HG03439 (cell line): ENCODE measurements at regions not wholly inside any gene's neighbourhood (a gene's known extent, or its start where the extent isn't known, plus 50 kb on each side); places are given as distances from the start of the nearest gene placed in this dataset.

ENCODE experiments used
- ATAC-seq: cut with Tn5 transposase; IDR thresholded peaks from one replicate; pipeline ENCODE4 v1.9.1; 2021; ENCODE audit warnings: mild to moderate bottlenecking, moderate library complexity; ENCODE audit not compliant: unreplicated experiment

DNA sequence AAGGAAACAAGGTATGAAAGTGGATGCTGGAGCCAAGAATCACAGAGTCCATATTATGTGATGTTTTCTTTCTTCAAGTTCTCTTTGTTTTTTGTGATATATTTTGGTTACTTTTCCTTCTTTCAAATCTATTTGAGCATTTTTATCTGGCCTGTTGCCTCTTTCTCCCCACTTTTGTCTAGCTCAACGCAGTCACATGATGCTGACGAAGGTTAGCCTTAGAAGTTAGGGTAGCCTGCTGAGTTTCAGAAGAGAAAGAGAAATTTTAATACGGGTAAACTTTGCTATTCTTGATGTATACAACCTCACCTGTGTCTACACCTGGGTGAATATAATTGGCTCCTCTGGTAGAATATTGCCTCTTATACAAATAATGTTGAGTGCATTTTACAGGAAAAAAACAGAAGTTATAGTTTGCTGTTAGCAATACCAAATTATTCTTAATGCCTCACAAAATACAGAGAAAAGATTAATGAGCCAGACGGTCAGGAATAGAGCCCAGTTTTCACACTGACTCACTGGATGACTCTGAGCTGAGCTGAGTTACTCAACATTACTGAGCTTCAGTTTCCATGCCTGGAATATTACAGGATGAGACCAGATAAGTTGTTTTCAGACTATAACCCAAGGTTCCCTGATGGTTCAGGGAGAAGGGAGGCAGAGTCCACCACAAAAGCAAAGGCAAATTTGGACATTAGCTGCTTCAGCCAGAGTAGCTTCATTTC lies 161.6 kb upstream of the BDNF start:
- no peak for ATAC-seq

DNA sequence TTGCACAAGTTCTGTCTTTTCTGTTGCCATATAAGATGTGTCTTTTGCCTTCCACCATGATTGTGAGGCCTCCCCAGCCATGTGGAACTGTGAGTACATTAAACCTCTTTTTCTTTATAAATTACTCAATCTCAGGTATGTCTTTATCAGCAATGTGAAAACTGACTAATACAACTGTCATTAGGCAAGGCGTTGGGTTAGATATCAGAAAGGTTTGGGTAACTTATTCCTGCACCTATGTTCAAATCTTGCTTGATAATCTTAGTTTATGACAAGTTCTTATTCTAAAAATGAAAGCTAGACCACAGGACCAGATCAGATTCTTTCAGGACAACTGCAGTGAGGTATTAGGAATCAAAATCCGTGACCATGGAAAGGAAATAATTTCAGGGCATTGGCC lies 160.6 kb upstream of the BDNF start:
- no peak for ATAC-seq

DNA sequence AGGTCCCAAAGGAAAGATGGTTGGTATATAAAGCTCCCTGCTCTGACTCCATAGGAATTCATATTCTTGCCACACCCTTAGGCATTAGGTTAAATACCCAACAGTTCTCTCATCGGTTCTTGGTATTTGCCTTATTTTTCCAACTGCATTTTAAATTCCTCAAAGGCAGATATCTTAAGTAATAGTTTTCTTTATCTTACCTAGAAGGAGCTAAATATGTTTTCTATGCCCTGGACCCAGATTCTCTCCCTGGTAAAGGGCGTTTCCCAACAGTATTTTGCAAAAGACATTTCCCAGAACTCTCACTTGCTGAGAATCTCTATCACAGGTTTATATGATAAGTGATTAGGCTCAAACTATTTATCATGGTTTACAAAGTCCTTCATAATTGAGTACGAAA lies 158.6 kb upstream of the BDNF start:
- no peak for ATAC-seq

DNA sequence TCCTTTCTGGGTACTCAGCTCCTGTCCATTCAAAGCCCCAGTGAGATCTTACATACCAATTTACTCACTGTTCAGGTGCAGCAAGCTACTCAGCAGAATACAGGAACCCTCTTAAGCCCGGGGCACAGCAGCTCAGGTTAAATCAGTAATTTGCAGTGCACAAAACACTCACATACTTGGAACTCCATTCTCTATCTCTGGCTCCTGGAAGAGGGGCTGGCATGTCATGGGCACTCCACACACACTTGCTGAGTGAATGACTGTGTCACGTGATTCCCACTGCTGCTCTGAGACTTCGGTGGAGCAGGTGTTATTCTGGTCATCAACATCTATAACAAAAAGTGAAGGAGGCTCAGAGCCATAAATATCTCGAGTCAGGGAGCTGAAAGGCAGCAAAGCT lies 157.3 kb upstream of the BDNF start:
- ATAC-seq: no peak

DNA sequence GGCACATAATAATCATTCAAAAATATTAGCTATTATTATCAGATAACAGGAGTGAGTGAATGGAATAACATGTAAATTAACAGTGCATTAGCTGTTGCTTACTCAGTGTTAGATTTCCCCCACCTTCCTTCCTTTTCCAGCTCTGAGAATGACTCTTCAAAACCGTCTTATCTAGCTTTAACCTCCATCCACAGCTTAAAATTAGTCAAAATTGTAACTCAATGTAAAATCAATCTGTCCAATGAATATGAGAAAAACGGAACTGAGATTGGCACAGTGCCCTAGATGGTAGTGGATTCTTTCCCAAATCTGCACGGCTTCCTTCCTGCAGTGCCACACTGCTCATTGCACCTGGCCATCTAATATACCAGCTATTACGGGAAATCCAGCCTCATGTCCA lies 156.8 kb upstream of the BDNF start:
- ATAC-seq: no peak

DNA sequence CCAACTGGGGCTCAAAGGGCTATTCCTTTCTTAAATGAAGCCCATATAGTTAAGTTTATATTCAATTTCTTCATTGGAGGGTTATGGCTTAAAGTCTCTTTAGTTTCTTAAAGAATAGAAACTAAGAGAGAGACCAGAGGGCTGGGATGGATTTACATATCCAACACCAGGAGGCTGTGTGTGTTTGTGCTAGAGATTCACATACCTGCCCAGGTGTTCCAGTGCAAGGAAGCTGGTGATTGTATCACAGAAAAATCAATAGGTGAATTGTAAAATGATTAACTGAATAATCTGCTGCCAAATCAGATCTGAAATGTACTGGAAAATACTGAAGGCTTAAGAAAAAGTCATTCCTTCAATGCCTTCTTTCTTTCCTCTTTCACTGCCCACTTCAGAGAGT lies 148.2 kb upstream of the BDNF start:
- no peak for ATAC-seq

DNA sequence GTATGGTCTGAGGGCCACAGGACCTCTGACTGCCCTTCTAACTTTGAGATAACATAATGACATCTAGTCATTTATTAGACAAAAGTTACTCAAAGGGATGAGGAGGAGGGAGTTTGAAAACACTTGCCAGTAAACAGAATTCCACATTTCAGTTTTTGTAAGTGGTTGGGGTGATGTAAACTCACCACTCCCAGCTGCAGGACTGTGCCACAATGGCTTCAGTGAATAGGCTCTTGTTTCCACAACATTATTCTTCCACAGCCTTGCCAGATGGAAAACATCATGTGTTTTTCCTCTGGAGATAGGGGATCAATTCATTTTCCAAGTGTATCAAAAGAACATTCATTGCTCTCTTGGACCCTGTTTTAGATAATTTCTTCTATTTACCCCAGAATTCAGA lies 147.2 kb upstream of the BDNF start:
- ATAC-seq: no peak

DNA sequence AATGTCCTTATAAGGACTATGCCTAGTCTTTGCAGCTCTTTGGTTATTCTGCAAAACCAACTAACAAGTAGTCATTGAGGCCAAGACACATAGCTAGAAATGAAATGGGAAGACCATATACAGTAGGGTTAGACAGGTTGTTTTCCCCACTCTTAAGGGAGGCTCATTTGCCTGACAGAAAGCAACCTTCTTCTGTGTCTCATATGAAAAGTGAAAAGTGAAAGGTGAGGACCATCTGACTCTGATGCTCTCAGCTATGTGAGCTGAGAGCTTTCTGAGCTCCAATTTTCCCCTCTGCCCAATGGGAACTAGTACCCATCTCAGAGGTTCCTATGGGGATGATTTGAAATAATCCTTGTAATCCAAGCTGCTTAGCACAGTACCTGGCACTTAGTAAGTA lies 142.0 kb upstream of the BDNF start:
- ATAC-seq: peak; percentile 52

DNA sequence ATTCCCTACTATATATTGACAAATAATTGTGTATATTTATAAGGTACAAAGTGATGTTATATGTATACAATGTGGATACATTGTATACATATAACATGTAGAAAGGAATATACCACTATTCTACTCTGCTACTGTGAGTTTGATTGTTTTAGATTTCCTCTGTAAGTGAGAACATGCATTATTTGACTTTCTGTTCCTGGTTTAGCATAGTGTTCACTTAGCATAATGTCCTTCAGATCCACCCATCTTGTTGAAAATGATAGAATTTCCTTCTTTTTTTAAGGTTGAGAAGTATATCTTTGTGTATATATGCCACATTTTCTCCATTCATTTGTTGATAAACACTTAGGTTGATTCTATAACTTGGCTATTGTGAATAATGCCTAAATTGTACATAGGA lies 140.8 kb upstream of the BDNF start:
- ATAC-seq: no peak

DNA sequence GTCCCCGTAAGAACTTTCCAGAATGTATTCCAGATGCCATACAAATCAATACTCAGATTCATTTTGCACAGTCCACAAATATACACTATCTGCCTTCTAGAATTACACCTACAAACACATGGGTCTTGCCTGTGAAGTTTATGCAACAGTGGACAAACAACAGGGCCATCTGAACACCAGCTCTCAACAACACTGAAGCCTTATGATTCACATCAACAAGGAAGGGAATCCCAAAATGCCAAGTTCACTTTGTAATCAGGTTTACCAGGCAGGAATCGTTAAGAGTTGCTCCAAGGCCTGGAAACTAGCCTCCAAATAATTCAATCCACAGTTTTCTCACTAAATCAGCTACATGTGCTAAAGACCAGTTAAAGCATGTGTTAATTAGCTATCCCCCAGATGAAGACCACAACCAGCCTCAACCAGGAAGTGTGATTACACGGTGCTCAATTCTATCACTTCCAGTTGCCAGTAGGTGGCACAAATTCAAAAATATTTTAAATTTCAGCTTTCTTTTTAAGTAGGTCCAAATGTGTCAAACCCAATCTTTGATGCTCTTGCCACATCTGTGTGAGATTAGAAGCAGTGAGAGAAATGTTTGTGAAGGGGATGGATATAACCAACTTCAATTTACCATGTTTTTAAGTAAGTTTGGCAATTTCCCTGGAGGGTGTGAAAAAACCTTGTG lies 139.1 kb upstream of the BDNF start:
- no peak for ATAC-seq

DNA sequence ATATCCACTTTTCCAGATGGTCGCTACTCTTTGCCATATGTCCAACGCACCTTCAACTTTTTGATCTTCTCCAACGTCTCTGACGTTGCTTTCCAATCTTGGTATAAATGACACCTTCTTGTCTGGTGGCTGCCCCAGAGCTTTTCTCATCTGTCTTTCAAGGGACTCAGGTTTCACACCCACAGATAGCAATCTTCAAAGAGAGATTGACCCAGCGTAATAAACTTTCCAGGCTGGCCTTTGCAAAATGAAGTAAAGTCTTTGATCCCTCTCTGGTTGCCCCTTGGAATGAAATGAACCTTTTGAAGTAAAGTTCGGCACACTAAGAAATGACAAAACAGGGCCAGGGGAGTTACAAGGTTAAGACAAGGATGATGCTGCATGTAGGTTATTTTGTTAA lies 138.4 kb upstream of the BDNF start:
- ATAC-seq: no peak

DNA sequence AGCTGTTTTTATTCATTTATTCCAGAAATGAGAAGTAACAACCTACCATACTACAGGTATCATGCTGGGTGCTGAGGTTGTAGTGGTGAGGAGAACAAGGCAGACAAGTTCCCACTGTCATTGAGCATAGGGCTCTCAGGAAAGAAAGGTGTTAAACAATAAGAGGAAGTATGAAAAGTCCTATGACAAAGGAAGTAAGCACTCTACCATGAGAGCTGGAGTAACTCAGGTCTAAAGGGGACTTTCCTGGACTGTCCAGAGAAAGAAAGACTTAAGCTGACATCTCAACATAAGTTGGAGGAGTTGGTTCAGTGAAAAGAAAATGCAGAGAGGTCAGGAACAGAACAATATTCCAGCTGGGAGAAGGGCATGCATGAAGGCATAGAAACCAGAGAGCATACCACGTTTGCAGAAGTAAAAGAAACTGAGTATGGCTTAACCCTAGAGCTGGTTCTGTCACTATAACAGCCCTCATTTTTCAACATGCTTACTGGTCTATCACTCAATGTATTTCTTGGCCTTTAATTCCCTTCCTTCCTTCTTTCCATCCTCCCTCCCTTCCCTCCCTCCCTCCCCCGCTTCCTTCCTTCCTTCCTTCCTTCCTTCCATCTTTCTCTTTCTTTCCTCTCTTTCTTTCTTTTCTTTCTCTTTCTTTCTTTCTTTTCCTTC lies 137.8 kb upstream of the BDNF start:
- ATAC-seq: peak; percentile 62

DNA sequence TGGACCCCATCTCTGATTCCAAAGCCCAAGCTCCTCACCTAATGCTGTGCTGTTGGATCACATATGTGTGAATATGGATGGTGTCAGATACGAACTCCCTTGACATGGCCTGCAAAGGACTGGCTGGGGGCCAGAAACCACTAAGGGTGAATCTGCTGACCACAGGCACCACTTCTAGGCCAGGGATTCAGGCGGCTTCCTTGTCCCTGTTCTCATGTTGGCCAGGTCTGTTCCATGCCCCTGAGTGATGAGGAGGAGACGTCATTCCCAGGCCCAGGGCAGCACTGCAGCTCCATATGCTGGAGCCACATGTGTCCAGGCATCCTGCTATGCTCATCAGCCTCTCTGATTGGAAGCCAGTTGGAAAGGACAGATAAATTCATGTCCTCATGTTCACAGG lies 130.0 kb upstream of the BDNF start:
- no peak for ATAC-seq

DNA sequence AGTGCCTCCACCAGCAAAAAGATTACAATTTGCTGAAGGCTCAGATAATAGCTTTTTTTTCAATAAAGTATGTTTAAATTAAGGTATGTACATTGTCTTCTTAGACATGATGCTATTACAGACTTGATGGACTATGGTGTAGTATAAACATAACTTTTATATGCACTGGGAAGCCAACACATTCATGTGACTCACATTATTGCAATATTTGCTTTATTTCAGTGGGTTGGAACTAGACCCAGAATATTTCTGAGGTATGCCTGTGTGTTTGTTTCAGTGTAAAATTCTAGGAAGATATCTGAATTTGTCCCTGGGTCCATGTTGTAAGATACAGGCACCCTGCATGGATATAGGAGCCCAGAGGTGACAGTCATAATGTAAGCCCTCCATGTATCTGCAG lies 120.0 kb upstream of the BDNF start:
- ATAC-seq: no peak

DNA sequence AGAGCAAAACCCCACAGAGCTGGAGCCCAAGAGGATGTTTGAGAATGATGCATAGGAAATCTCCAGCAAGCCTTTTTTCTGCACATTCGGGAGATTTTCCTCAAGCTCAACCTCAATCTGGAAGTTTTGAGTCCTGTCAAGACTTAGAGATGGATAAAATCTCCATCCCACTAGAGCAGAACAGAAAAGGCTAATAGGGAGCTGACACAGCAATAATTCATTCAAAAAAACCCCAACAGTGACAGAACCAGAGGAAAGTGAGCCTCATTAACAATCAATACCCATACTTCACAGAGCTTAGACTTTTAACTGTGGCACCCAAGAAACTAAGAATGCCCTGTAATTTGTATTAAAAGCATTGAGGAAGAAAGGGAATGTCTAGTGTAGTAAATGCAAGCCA lies 115.9 kb upstream of the BDNF start:
- no peak for ATAC-seq

DNA sequence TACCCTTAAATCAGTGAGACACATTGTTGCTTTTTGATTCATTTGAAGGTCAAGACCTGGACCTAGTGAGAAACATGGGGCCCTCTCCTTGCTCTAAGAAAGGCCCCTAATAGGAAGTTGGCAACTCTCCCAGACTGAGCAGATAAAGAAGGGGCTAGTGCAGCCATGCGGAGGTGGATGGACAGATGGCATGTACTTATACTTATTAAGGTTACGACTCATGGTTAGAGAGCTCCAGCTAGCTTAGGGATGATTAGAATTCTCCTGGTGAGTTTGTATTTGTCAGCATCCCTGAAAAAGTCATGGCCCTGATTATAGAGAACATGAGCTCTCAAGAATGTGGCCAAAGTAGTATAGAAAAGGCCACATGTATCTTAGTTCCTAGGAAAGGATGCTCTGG lies 112.1 kb upstream of the BDNF start:
- no peak for ATAC-seq

DNA sequence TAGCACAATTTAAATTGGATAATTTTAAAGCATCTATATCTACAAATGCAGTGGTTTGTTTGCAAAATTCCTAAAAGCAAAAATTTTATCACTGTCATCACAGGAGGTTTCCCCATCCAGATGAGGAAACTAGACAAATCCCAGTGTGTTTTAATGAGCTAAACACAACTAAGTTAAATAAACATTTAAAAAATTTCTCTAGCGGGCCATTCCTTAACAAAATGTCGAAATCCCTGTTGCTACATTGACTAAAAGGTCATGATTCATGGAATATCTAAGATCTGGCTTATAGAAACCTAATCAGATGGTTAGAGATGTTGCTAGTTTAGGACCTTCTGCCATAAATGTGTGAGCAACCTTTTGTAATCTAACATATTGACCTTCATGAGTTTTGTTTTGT lies 107.3 kb upstream of the BDNF start:
- ATAC-seq: no peak

DNA sequence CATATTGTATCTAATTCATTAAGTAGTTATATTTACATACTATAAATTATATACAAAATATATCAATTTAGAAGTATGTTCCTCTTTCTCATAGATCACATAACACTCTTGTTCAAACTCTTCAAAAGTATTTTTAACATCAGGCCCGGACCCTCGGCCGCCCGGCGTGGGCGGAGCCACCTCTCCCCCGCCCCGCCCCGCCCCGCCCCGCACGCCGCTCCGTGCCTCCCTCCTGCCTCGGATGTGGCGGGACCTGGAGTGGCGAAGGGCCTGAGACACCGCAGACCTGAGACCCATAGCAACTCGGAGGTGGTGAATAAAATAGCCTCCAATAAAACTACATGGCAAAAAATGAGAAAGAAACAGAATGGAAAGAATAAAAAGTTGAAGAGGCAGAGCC lies 105.9 kb upstream of the BDNF start:
- no peak for ATAC-seq

DNA sequence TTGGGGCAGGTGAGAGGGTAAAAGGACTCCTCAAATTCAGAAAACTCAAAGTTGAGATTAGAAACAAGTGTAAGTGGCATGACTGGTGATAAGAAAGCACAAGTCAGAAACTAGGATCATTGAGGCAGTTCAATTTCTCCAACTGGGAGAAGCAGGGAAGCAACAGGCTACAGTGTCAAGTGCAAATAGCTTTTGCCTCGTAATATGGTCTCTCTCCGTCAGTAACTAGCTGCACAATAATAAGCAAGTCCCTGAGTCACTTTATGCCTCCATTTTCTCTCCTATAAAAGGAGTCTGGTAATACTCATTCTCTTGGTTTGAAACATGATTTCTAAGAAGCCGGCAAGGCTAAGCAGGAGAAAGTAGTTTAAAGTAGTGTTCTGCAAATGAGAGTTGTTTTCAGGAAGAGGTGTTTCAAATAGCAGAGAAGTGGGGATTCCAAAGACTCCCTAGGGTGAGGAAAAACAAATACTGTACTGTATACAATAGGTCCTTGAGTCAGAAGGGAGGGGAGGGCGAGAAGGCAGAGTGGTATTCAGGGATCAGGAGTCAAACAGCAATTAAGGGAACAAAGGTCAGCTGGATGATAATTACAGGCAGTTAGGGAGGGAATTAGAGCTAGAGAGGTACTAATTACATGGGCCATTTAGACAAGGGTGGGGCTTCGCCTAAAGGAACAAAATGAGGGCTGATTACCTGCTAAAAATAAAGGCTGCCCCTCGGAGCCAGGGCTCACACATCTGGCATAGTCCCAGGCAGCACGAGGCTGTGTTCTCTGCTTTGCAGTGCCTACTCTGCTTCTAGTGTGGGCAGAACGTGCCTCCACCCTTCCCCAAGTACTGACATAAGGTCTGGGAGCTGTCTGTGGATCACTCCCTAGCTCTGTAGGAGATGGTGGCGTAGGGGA lies 96.0 kb upstream of the BDNF start:
- ATAC-seq: no peak

DNA sequence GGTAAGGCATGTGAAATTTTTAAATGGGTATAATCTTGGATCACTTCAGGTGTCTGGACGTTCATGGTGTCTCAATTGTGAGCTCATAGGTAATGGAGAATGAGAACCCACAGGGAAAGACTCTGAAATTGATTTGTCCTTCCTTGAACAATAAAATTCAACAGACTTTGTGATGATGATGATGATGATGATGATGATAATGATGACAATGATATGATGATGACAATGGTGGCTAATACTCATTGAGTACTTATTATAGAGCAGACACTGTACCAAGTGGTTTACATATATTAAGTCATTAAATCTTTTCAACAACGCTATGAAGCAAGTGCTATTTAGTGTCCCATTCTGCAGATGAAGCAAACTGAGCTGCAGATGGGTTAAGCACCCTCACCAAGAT lies 86.6 kb upstream of the BDNF start:
- ATAC-seq: no peak

DNA sequence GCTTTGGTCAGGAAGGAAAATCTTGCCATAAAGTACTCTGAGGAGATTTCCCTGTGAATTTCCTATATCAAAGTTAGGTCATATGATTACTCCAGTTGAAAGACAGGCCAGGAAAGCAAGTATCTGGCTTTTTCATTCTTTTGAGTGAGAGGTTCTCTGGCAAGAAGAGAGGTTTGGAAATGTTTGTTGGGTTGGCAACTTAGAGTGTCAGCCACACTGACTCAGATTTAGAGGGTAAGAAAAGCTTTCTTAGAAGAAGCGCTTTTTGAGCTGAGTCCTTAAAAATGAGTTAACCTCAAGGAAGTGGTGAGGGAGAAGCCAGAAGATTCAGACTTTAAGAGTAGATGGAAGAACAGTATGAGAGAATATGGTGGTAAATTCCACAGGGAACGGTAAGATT lies 86.1 kb upstream of the BDNF start:
- ATAC-seq: no peak
